K562 (cell line): ENCODE measurements at regions not wholly inside any gene's neighbourhood (a gene's known extent, or its start where the extent isn't known, plus 50 kb on each side); places are given as distances from the start of the nearest gene placed in this dataset.
"Not testable (repeated sequence)": the region's sequence is repeated elsewhere in the genome, so short reads cannot be mapped to it uniquely, and the experiment has no call there.

ENCODE experiments used
- ATAC-seq: fragments of 200-7000 bp; cut with Tn5 transposase; 3 replicates; pipeline ENCODE4 v1.9.1; 2020; ENCODE audit warnings: moderate library complexity
- BruUV-seq: library from RNA; stranded (reverse); fragments of 400-500 nt; replicated peaks from 2 replicates; lab custom pipeline; 2021; lab: Mats Ljungman, UMichigan
- CTCF ChIA-PET: fragments of 300-600 bp; formaldehyde crosslinking; extraction: SDS; loops from one replicate; lab custom pipeline; 2021; ENCODE audit warnings: low intra/inter-chr PET ratio; lab: Yijun Ruan, JAX
- POLR2A ChIA-PET: fragments of 300-600, 350-650 bp; sonication (Branson Sonifier 250); formaldehyde crosslinking; extraction: SDS; loops from one replicate; lab custom pipeline; 2021; ENCODE audit warnings: antibody characterized with exemption, inconsistent platforms; lab: Yijun Ruan, JAX
- DNase-seq, 4 experiments: peaks; one replicate each; pipeline versions ENCODE4 v3.0.0 to v3.0.0-alpha.2; 2011 to 2018; ENCODE audit warnings: low spot score in 3 of 4, mixed read lengths in 3 of 4; ENCODE audit errors: extremely low read depth in 1 of 4
- FAIRE-seq: peaks from 2 replicates; lab custom pipeline; 2011; peaks lifted over from hg19 to GRCh38; lab: Jason Lieb, UNC
- H2AFZ ChIP-seq: 2 replicates; pipeline ENCODE4 v1.6.0; 2011; ENCODE audit warnings: low read depth, low read length, control low read depth, inconsistent platforms
- H3K27ac ChIP-seq: fragments of 200-600 bp; 3 replicates; pipeline ENCODE4 v1.8.0; 2011; ENCODE audit warnings: low read depth, mild to moderate bottlenecking, control low read depth, inconsistent platforms, low read length, moderate library complexity, mixed read lengths; ENCODE audit errors: extremely low read depth
- H3K27me3 ChIP-seq, 2 experiments: fragments of 300-600 bp in 1 of 2; 2 replicates in 1 of 2; 3 replicates in 1 of 2; pipeline versions ENCODE4 v1.6.0 to v1.8.0; 2011; ENCODE audit warnings: inconsistent platforms in 2 of 2, low read length in 2 of 2, mild to moderate bottlenecking in 1 of 2, mixed read lengths in 1 of 2, moderate library complexity in 1 of 2; ENCODE audit not compliant: control insufficient read depth in 2 of 2, insufficient read depth in 2 of 2
- H3K36me3 ChIP-seq: fragments of 300-600 bp; 3 replicates; pipeline ENCODE4 v1.8.0; 2011; ENCODE audit warnings: mild to moderate bottlenecking, low read length, inconsistent platforms; ENCODE audit not compliant: control insufficient read depth, insufficient read depth
- H3K4me1 ChIP-seq, 2 experiments: fragments of 200-600 bp in 1 of 2; replicated peaks in 1 of 2; 2 replicates in 1 of 2; 3 replicates in 1 of 2; pipeline versions ENCODE4 v1.5.1 to v1.8.0; 2011; ENCODE audit warnings: inconsistent platforms in 2 of 2, low read length in 2 of 2, mild to moderate bottlenecking in 1 of 2, mixed read lengths in 1 of 2, moderate library complexity in 1 of 2; ENCODE audit not compliant: control insufficient read depth in 2 of 2, insufficient read depth in 2 of 2
- H3K4me2 ChIP-seq: 2 replicates; pipeline ENCODE4 v1.6.1; 2011; ENCODE audit warnings: low read length, control low read depth, inconsistent platforms, mixed read lengths; ENCODE audit not compliant: insufficient read depth
- H3K4me3 ChIP-seq: fragments of 200-600 bp; sonication (generic), shearing (Covaris generic); 2 replicates; pipeline ENCODE4 v1.5.1; 2016; ENCODE audit warnings: control low read depth, inconsistent platforms
- H3K79me2 ChIP-seq: fragments of 200-600 bp; 3 replicates; pipeline ENCODE4 v1.8.0; 2011; ENCODE audit warnings: low read length, inconsistent platforms; ENCODE audit not compliant: control insufficient read depth, insufficient read depth
- H3K9ac ChIP-seq, 2 experiments: 2 replicates each; pipeline versions ENCODE4 v1.6.0 to v1.6.1; 2011; ENCODE audit warnings: low read depth in 2 of 2, low read length in 2 of 2, control low read depth in 1 of 2, inconsistent platforms in 1 of 2, mild to moderate bottlenecking in 1 of 2, mixed read lengths in 1 of 2; ENCODE audit not compliant: insufficient read depth in 1 of 2
- H3K9me1 ChIP-seq: one replicate; pipeline ENCODE4 v1.6.0; 2011; ENCODE audit warnings: inconsistent platforms, mild to moderate bottlenecking, low read length, moderate library complexity; ENCODE audit not compliant: control insufficient read depth, insufficient read depth
- H3K9me3 ChIP-seq: replicated peaks from 2 replicates; pipeline ENCODE4 v1.5.1; 2011; ENCODE audit warnings: low read depth, low read length, inconsistent platforms; ENCODE audit not compliant: control insufficient read depth, insufficient read depth
- H4K20me1 ChIP-seq: replicated peaks from 2 replicates; pipeline ENCODE4 v1.6.1; 2011; ENCODE audit warnings: low read length, inconsistent platforms, mixed read lengths; ENCODE audit not compliant: control insufficient read depth, insufficient read depth
- BCOR ChIP-seq: fragments of 450-650 bp; IDR thresholded peaks from 2 replicates; pipeline ENCODE4 v1.6.1; 2016
- ILF3 ChIP-seq: fragments of 450-650 bp; IDR thresholded peaks from 2 replicates; pipeline ENCODE4 v1.6.1; 2018; ENCODE audit warnings: antibody characterized with exemption, mild to moderate bottlenecking, moderate library complexity, borderline replicate concordance
- JUN ChIP-seq, 2 experiments: sonication (generic) in 1 of 2; formaldehyde crosslinking in 1 of 2; IDR thresholded peaks; 2 replicates each; pipeline versions ENCODE4 v1.6.1 to v1.8.0; 2012 to 2022; ENCODE audit warnings: borderline replicate concordance in 2 of 2, mild to moderate bottlenecking in 2 of 2, improper control_type of control experiment in 1 of 2, low read depth in 1 of 2, low read length in 1 of 2, missing genetic modification reagents in 1 of 2
- KDM1A ChIP-seq, 2 experiments: fragments of 450-650 bp; IDR thresholded peaks; 2 replicates each; pipeline ENCODE4 v1.6.1; 2016; ENCODE audit warnings: mild to moderate bottlenecking in 2 of 2
- KHSRP ChIP-seq: fragments of 450-650 bp; IDR thresholded peaks from 2 replicates; pipeline ENCODE4 v1.6.1; 2017
- MBD2 ChIP-seq: sonication (generic); IDR thresholded peaks from 2 replicates; pipeline ENCODE4 v1.6.1; 2016; ENCODE audit warnings: low read depth, borderline replicate concordance
- MTA3 ChIP-seq: fragments of 450-650 bp; formaldehyde crosslinking; IDR thresholded peaks from 2 replicates; pipeline ENCODE4 v1.6.1; 2017; ENCODE audit warnings: mild to moderate bottlenecking, borderline replicate concordance
- RBFOX2 ChIP-seq: fragments of 200-400 bp; formaldehyde crosslinking; IDR thresholded peaks from 2 replicates; pipeline ENCODE4 v1.6.1; 2017; ENCODE audit warnings: low read depth, mild to moderate bottlenecking, low read length, moderate library complexity
- SMAD3 ChIP-seq: fragments of 450-650 bp; formaldehyde crosslinking; conservative IDR thresholded peaks from 2 replicates; pipeline ENCODE4 v1.4.0; 2020; ENCODE audit warnings: mild to moderate bottlenecking
- ZNF146 ChIP-seq: IDR thresholded peaks from one replicate; pipeline ENCODE4 v1.6.1; 2018; ENCODE audit warnings: missing compliant biosample characterization; ENCODE audit not compliant: unreplicated experiment
- ZNF253 ChIP-seq: fragments of 250-450 bp; sonication (Bioruptor Pico); conservative IDR thresholded peaks from 2 replicates; pipeline ENCODE4 v1.6.1; 2021; ENCODE audit warnings: mild to moderate bottlenecking
- WGBS: fragments of 100-300 bp; shearing (Covaris generic); methylation state at CpG from one replicate; pipeline ENCODE4 v1.1.6; 2016; ENCODE audit warnings: low coverage, mixed read lengths; ENCODE audit not compliant: insufficient coverage; ENCODE audit errors: missing lambda C conversion rate; 5-methylcytosine and 5-hydroxymethylcytosine counted together
- in situ Hi-C: fragments of 300-500 bp; cut with MboI; formaldehyde crosslinking; loops from 4 replicates; pipeline ENCODE4 v1.15.0; 2018; ENCODE audit warnings: inconsistent platforms, mixed read lengths
- intact Hi-C: fragments of 100-400 bp; cut with micrococcal nuclease; formaldehyde crosslinking; loops from 2 replicates; pipeline ENCODE4 v1.14.2; 2022
- TF ChIP-seq, protein P1 (sequence below), 2 experiments: fragments of 450-650 bp in 1 of 2; IDR thresholded peaks; 2 replicates each; pipeline ENCODE4 v1.6.1; 2011 to 2017; ENCODE audit warnings: low read depth in 2 of 2, antibody characterized with exemption in 1 of 2, borderline replicate concordance in 1 of 2, low read length in 1 of 2, mild to moderate bottlenecking in 1 of 2, mixed read lengths in 1 of 2; ENCODE audit not compliant: control insufficient read depth in 1 of 2

DNA sequence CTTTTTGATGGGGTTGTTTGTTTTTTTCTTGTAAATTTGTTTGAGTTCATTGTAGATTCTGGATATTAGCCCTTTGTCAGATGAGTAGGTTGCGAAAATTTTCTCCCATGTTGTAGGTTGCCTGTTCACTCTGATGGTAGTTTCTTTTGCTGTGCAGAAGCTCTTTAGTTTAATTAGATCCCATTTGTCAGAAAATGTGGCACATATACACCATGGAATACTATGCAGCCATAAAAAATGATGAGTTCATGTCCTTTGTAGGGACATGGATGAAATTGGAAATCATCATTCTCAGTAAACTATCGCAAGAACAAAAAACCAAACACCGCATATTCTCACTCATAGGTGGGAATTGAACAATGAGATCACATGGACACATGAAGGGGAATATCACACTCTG lies 224.4 kb upstream of the TRIB2 start:
- H3K79me2 ChIP-seq, in situ Hi-C loops, CTCF ChIA-PET, BruUV-seq, H3K27me3 ChIP-seq, H3K9ac ChIP-seq, H2AFZ ChIP-seq, H3K9me3 ChIP-seq, H4K20me1 ChIP-seq, FAIRE-seq, H3K27ac ChIP-seq, H3K9me1 ChIP-seq, ATAC-seq, H3K4me3 ChIP-seq: not testable (repeated sequence)
- peaks cover 6 to 10% of the 10 kb centered on the region in 2 experiments; a peak in 3 of 5 replicates for H3K4me1 ChIP-seq
- POLR2A ChIA-PET = interaction anchor here (0.5 to 1.0 kb wide), 3 partner anchors 9 to 226 kb away, joined by 3 to 4 read pairs (median 3); no protein-coding TSS in a partner anchor
- no CpG with 5 or more reads among the region's 3 CpGs for WGBS
- TF ChIP-seq ZNF146 (CRISPR knock-in tag) (peak; percentile 54), BCOR (peak; percentile 52), KDM1A (IDR thresholded peaks at IDR 0.05) (peak in 1 of 2 experiments; percentile 42; a peak in 1 of 4 replicates)
- TF ChIP-seq, all 486 proteins: peak for 3; not testable (repeated sequence) for 483
- intact Hi-C loops = loop anchor here (2.0 kb wide), 2 partner anchors 58 to 224 kb away; partner anchors contain the start of gene TRIB2
- H3K36me3 ChIP-seq, H3K4me2 ChIP-seq, DNase-seq: not testable (repeated sequence)

DNA sequence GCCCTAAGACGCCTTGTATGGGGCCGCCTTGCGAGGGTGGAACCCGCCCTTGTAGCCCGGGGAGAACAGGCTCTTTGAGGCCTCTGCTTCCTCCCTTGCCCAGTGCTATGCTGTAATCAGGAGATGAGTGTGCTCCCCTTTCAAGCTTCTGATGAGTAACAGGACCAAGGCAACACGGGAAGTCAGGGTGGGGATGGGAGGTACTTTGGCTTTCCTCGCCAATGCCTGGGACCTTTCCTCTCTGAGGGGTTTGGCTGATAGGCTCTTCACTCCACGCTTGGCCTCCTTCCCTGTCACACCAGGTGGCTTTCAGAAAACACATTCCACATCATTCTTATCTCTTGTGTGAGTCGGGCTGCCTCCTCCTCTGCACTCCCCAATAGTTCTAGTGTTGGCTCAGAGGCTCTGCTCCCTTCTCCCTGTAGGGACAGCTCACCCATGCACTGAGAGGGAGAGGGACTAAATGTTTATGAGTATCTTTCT lies 223.7 kb upstream of the TRIB2 start:
- intact Hi-C loops (loop anchor here (2.0 kb wide), 2 partner anchors 58 to 224 kb away; partner anchors contain the start of gene TRIB2), in situ Hi-C loops (no loop called here)
- ChIA-PET POLR2A (interaction anchor here (0.5 to 1.2 kb wide), 4 partner anchors 9 to 225 kb away, joined by 3 to 4 read pairs (median 4); no protein-coding TSS in a partner anchor), CTCF (no interaction called here)
- BruUV-seq = no TSS peak
- 13% methylated on average over 9 of the region's 9 CpGs for whole genome bisulfite sequencing
- peak overlapping the region; percentile 71 for H2AFZ ChIP-seq
- peak overlapping the region; percentile 58; the same call in 2 of the 3 replicates for H3K27ac ChIP-seq
- peak; percentile 67 to 94 (median 78) for DNase-seq
- H4K20me1 ChIP-seq = no peaks in the 10 kb centered on the region
- no peaks in the 10 kb centered on the region for H3K27me3 ChIP-seq
- no peak overlapping the region for H3K4me3 ChIP-seq
- no peaks in the 10 kb centered on the region for H3K9me1 ChIP-seq
- H3K4me1 ChIP-seq = peaks cover 6 to 10% of the 10 kb centered on the region in 2 experiments; a peak in 3 of 5 replicates
- no peaks in the 10 kb centered on the region for H3K79me2 ChIP-seq
- no peaks in the 10 kb centered on the region for H3K36me3 ChIP-seq
- peak; percentile 98 for FAIRE-seq
- H3K9me3 ChIP-seq = no peaks in the 10 kb centered on the region
- H3K9ac ChIP-seq = peak overlapping the region in 1 of 2 experiments; percentile 14; a peak in 1 of 4 replicates
- peak; percentile 96 for ATAC-seq
- peak overlapping the region; percentile 48 for H3K4me2 ChIP-seq
- TF ChIP-seq MTA3 = peak; percentile 58; the same call in 1 of the 2 replicates
- no peak for TF ChIP-seq KHSRP
- no peak for TF ChIP-seq SMAD3
- no peak for TF ChIP-seq ZNF253 (CRISPR knock-in tag)
- TF ChIP-seq MBD2 = peak; percentile 35; the same call in 1 of the 2 replicates
- TF ChIP-seq RBFOX2 = peak; percentile 36; the same call in 1 of the 2 replicates
- TF ChIP-seq, protein P1, sequence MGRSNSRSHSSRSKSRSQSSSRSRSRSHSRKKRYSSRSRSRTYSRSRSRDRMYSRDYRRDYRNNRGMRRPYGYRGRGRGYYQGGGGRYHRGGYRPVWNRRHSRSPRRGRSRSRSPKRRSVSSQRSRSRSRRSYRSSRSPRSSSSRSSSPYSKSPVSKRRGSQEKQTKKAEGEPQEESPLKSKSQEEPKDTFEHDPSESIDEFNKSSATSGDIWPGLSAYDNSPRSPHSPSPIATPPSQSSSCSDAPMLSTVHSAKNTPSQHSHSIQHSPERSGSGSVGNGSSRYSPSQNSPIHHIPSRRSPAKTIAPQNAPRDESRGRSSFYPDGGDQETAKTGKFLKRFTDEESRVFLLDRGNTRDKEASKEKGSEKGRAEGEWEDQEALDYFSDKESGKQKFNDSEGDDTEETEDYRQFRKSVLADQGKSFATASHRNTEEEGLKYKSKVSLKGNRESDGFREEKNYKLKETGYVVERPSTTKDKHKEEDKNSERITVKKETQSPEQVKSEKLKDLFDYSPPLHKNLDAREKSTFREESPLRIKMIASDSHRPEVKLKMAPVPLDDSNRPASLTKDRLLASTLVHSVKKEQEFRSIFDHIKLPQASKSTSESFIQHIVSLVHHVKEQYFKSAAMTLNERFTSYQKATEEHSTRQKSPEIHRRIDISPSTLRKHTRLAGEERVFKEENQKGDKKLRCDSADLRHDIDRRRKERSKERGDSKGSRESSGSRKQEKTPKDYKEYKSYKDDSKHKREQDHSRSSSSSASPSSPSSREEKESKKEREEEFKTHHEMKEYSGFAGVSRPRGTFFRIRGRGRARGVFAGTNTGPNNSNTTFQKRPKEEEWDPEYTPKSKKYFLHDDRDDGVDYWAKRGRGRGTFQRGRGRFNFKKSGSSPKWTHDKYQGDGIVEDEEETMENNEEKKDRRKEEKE (IDR thresholded peaks at IDR 0.05; ENCODE audit: borderline replicate concordance in 1 of 2, control insufficient read depth in 1 of 2, low read depth in 2 of 2, low read length in 1 of 2) = peak in 1 of 2 experiments; percentile 39; a peak in 1 of 4 replicates
- TF ChIP-seq ILF3 = no peak
- TF ChIP-seq JUN (IDR thresholded peaks at IDR 0.05; ENCODE audit: borderline replicate concordance, low read depth, low read length) = peak; percentile 48; the same call in 1 of the 2 replicates
- no peak for TF ChIP-seq JUN (CRISPR knock-in tag; IDR thresholded peaks at IDR 0.05; ENCODE audit: borderline replicate concordance)
- TF ChIP-seq KDM1A (IDR thresholded peaks at IDR 0.05) = peak in 1 of 2 experiments; percentile 8; a peak in 2 of 4 replicates
